GM18508 (cell line): ENCODE measurements at regions not wholly inside any gene's neighbourhood (a gene's known extent, or its start where the extent isn't known, plus 50 kb on each side); places are given as distances from the start of the nearest gene placed in this dataset.
"Not testable (repeated sequence)": the region's sequence is repeated elsewhere in the genome, so short reads cannot be mapped to it uniquely, and the experiment has no call there.

ENCODE experiments used
- ATAC-seq: cut with Tn5 transposase; IDR thresholded peaks from one replicate; pipeline ENCODE4 v1.9.1; 2021; ENCODE audit warnings: moderate number of reproducible peaks; ENCODE audit not compliant: insufficient read depth, unreplicated experiment

GRCh38 chr9:30800421-30800820 is 1584.0 kb upstream of the ACO1 start:
- no peak for ATAC-seq

DNA sequence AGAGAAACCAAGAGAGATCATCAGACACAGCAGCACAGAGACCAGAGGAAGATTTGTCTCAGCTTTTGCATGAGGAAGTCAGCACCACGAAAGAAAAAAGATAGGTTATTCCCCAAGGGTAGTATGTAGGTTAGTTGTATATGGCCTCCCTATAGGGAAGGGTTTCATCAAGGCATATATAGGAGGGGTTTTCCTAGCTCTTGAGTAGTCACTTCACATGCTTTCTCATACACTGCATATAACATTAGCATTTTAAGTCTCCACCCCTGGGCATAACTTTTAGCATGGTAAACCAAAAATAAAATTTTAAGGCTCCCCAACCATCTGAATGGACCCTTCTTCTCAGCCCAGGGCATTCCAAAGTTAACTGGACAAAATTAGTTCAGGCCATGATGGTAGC is 1571.6 kb upstream of the ACO1 start:
- ATAC-seq = no peak

DNA sequence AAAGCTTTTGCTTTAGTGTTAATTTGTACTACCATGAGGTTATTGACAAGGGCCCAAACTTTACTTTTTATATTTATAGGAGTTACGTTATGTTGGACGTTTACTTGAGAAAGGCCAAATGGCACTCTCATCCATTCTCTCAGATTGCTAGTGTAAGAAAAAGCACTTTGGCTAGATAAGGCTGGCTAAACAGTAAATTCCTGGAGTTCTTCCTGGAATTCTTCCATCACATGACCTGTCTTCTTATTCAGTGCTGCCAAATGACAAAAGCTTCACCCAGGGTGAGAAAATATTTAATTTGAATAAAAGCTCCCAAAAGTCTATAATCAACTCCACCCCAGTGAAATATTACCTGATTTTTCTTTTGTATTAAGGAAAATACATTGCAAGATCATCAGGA is 1568.9 kb upstream of the ACO1 start:
- ATAC-seq = no peak

- no peak for ATAC-seq
Measured at GRCh38 chr9:30845136-30845535, 1539.3 kb upstream of the ACO1 start.

DNA sequence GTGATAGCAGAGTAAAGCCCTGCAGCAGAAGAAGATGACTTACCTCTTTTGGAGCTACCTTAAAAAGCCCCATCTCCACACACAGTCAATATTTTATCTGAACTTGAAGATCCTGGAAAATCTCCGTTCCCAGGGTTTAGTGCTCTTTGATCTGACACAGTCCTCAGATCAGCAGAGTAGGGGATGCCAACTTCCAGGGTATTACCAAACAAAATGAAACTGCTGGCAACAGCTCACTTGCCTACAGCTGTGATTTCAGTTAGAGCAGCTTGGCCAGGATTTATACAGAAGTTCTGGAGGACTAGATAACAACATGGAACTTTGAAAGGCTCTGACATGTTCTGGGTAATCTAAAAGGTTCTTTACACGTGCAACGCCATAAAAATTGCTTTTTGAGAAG is 1537.8 kb upstream of the ACO1 start:
- no peak for ATAC-seq

GRCh38 chr9:30851600-30851999 is 1532.8 kb upstream of the ACO1 start:
- no peak for ATAC-seq

- no peak for ATAC-seq
Measured at GRCh38 chr9:30900706-30901105, 1483.7 kb upstream of the ACO1 start.

DNA sequence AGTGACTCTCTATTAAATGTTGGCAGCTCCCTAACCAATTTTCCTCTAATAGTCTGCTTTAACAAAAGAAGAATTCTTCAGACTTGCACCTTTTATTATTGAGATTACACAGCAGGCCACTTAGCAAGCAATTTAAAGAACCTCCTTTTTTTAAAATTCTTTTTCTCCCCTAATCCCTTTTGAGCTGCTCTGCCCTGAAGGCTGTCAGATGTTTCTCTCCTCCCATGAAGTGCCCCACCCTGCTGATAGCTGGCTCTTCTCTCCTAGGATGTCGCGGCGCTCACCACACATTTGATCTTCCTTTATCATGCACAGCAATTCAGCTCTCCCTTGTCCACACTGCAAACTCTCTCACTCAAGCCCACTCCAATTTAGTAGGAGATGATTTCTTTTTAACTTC is 1471.1 kb upstream of the ACO1 start:
- no peak for ATAC-seq

DNA sequence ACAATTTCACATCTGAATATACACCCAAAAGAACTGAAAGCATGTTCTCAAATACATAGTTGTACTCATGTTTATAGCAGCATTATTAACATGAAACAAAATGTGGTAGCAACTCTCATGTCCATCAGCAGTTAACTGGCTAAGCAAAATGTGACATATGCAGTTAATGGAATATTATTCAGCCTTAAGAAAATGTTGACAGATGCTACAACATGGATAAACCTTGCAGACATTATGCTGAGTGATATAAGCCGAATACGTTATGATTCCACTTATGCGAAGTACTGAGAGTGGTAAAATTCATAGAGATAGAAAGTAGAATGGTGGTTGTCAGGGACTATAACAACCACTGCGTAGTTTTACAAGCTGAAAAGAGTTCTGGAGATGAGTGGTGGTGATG is 1469.0 kb upstream of the ACO1 start:
- ATAC-seq = no peak

DNA sequence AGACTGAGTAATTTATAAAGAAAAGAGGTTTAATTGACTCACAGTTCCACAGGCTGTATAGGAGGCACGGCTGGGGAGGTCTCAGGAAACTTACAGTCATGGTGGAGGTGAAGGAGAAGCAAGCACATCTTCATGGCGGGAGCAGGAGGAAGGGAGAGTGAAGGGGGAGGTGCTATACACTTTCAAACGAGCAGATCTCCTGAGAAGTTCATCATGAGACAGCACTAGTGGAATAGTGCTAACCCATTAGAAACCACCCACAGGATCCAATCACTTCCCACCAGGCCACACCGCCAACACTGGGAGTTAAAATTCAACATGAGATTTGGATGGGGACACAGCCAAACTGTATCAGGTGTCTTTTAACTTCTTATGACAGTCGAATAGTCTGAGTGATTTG is 1459.3 kb upstream of the ACO1 start:
- ATAC-seq = no peak

DNA sequence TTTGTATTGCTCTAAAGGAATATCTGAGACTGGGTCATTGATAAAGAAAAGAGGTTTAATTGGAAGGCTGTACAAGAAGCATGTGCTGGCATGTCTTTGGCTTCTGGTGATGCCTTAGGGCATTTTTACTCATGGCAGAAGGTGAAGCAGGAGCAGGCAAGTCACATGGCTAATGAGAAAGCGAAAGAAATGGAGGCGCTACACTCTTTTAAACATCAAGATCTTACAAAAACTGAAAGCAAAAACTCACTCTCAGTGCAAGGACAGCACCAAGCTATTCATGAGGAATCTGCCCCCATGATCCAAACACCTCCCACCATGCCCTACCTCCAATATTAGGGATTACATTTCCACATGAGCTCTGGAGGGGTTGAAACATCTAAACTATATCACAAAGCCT is 1458.8 kb upstream of the ACO1 start:
- ATAC-seq = no peak

DNA sequence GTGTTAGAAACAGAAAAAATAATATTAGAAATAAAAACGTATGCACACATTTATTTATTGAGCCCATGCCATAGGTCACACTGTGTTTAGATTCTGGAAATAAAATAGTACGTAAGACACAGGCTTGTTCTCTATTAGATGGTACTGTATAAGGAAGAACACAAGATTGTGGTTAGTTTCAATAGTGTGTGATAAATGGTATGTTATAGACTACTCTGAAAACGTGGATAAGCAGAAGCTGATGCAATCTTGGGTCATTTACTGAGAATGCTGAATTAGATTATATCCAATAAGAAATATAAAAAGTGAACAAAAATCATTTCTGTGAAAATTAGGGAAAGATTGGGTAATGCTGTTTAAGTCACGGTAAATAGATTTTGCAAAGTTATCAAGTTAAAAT is 1456.4 kb upstream of the ACO1 start:
- ATAC-seq = no peak

- no peak for ATAC-seq
Measured at GRCh38 chr9:30932226-30932625, 1452.2 kb upstream of the ACO1 start.

- no peak for ATAC-seq
Measured at GRCh38 chr9:30935730-30936129, 1448.7 kb upstream of the ACO1 start.

DNA sequence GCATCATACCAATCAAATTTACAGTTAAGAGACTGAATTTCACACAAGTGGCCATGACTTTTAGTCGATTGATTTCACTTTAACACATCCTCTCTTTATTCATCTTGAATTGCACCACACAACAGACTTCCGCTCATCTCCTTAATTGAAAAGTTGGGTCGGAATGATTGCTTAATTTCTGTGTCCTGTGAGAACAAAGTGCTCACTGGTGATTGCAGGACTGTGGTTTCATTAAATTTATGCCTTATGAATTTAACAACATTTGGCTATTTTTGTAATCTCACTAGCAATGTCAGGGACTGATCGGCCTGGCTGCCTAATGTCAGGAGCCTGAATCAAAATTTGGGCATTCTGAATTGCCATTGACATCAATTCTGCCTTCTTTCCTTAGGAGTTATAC is 1447.3 kb upstream of the ACO1 start:
- no peak for ATAC-seq

GRCh38 chr9:30942852-30943251 is 1441.6 kb upstream of the ACO1 start:
- not testable (repeated sequence) for ATAC-seq

DNA sequence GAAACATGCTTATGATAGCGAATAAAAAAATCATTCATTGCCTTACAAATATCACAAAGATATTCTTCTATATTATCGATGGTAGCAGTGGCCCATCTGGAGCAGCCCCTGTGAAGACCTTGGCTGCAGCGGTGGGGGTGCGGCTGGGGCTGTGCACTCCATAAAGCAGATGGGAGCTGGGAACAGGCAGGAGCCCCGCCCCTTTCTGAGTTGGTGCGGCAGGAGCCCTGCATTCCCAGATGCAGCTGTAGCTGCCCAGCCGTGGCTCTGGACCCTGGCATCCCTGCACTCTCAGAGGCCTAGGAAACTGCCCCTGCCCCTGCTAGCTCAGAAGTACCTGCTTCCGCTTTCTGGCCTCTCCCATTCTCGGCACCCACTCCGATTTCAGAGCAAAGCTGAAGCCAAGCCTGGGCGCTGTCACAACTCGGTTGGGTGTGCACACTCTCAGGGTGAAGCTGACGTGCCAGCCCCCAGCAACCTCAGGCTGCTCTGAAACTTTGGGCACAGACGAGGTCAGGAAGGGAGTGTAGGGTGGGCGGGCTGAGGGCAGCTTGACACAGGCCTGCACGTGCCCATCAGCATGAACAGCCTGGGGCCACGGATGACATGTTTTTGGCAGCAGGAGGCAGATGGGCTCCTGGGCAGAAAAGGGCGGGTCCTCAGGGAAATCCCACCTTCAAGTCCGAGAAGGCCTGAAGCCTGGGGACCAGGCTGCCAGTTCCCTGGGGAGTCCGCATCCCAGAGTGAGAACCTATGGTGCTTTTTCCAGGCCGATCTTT is 1440.8 kb upstream of the ACO1 start:
- no peak for ATAC-seq

DNA sequence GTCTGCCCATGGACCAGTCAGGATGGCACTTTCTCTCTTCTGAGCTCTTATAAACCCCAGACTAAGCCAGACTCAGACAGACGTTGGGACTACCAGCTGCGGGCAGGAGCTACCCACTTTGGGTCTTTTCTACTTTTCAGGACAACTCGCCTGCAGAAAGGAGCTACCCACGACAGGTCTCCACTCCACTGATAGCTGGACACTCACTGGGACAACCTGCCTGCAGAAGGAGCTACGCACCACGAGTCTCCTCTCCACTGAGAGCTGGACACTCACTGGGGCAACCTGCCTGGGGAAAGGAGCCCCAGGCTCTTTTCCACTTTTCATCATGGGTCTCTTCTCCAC is 1440.2 kb upstream of the ACO1 start:
- ATAC-seq = no peak

DNA sequence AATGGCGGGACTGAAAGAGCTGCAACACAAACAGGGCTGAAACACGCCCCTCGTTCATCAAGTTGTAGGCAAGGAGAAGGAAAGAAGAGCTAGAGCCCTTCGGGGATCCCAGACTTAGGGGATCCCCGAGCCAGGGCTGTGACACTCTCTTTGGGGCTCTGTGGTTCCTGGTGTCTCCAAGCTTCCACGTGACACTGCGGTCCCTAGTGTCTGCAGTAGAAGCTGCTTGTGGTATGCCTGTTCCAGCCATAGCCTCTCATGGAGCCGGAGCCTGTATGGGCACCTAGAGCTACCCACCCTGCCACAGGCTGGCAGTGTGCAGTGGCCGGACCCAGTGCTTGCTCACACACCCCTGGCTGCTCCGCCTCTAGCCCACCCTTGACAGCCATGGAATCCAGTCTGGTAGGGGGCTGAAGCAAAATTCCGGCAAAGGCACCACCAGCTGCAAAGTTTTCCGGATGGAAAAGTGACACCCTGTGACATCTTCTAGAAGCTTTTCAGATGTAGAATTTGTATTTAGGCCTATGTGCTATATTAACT is 1439.6 kb upstream of the ACO1 start:
- ATAC-seq = no peak

DNA sequence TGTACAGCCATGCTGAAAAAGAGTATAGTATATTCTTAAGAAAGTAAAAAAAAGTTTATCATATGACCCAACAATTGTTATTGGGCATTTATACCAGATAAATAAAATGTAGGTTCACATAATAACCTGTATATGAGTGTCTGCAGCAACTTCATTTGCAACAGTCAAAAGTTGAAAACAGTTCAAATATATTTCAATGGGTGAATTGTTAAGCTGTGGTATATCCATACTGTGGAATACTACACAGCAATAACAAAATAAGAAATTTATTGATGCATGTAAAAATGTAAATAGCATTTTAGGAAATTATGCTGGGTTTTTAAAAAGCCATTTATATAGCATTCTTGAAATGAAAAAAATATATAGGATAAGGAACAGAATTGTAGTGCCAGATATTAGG is 1420.1 kb upstream of the ACO1 start:
- no peak for ATAC-seq

GRCh38 chr9:30967476-30967875 is 1417.0 kb upstream of the ACO1 start:
- no peak for ATAC-seq

GRCh38 chr9:30970186-30970585 is 1414.3 kb upstream of the ACO1 start:
- ATAC-seq = no peak
